D341Med (cell line): ENCODE measurements at regions not wholly inside any gene's neighbourhood (a gene's known extent, or its start where the extent isn't known, plus 50 kb on each side); places are given as distances from the start of the nearest gene placed in this dataset.

Source experiments
- DNase-seq: peaks from one replicate; pipeline ENCODE4 v3.0.0; 2012; ENCODE audit warnings: low spot score

GRCh38 chr4:123939621-123940020 is 543.0 kb downstream of the SPRY1 start:
- DNase-seq, result no peak

- DNase-seq, result no peak
Observed at GRCh38 chr4:123940604-123941003, 544.0 kb downstream of the SPRY1 start.

GRCh38 chr4:123941306-123941705 is 544.7 kb downstream of the SPRY1 start:
- no peak for DNase-seq

- no peak for DNase-seq
Observed at GRCh38 chr4:123943976-123944375, 547.4 kb downstream of the SPRY1 start.

GRCh38 chr4:123945301-123945700 is 548.7 kb downstream of the SPRY1 start:
- DNase-seq, result peak; percentile 53

GRCh38 chr4:123950530-123950929 is 553.9 kb downstream of the SPRY1 start:
- DNase-seq, result no peak

GRCh38 chr4:123952530-123953274 is 556.1 kb downstream of the SPRY1 start:
- no peak for DNase-seq

GRCh38 chr4:123953566-123953965 is 557.0 kb downstream of the SPRY1 start:
- no peak for DNase-seq

- no peak for DNase-seq
Observed at GRCh38 chr4:123954220-123954619, 557.6 kb downstream of the SPRY1 start.

- no peak for DNase-seq
Observed at GRCh38 chr4:123955167-123955800, 558.7 kb downstream of the SPRY1 start.

- DNase-seq, result no peak
Observed at GRCh38 chr4:123956204-123956603, 559.6 kb downstream of the SPRY1 start.

GRCh38 chr4:123966990-123967769 is 570.6 kb downstream of the SPRY1 start:
- DNase-seq, result no peak

- no peak for DNase-seq
Observed at GRCh38 chr4:123972031-123972430, 575.4 kb downstream of the SPRY1 start.

- no peak for DNase-seq
Observed at GRCh38 chr4:123974386-123975149, 578.0 kb downstream of the SPRY1 start.

- no peak for DNase-seq
Observed at GRCh38 chr4:123976285-123976684, 579.7 kb downstream of the SPRY1 start.

GRCh38 chr4:123976819-123977218 is 580.2 kb downstream of the SPRY1 start:
- DNase-seq, result no peak

GRCh38 chr4:123977641-123978081 is 581.1 kb downstream of the SPRY1 start:
- no peak for DNase-seq

- no peak for DNase-seq
Observed at GRCh38 chr4:123978637-123979036, 582.0 kb downstream of the SPRY1 start.

- DNase-seq, result no peak
Observed at GRCh38 chr4:123980736-123981300, 584.2 kb downstream of the SPRY1 start.

- no peak for DNase-seq
Observed at GRCh38 chr4:123984886-123985285, 588.3 kb downstream of the SPRY1 start.

- no peak for DNase-seq
Observed at GRCh38 chr4:123986268-123986798, 589.7 kb downstream of the SPRY1 start.

- no peak for DNase-seq
Observed at GRCh38 chr4:123987408-123987807, 590.8 kb downstream of the SPRY1 start.
